WI38 (cell line): ENCODE measurements at regions not wholly inside any gene's neighbourhood (a gene's known extent, or its start where the extent isn't known, plus 50 kb on each side); places are given as distances from the start of the nearest gene placed in this dataset.

ENCODE experiments used
- H3K4me3 ChIP-seq: 2 replicates; pipeline ENCODE4 v1.5.1; 2011; ENCODE audit warnings: low read depth, mild to moderate bottlenecking, control low read depth, low read length
- TF ChIP-seq, protein P1 (sequence below): IDR thresholded peaks from 2 replicates; pipeline ENCODE4 v1.5.1; 2012; ENCODE audit warnings: low read depth, mild to moderate bottlenecking, control low read depth, low read length

DNA sequence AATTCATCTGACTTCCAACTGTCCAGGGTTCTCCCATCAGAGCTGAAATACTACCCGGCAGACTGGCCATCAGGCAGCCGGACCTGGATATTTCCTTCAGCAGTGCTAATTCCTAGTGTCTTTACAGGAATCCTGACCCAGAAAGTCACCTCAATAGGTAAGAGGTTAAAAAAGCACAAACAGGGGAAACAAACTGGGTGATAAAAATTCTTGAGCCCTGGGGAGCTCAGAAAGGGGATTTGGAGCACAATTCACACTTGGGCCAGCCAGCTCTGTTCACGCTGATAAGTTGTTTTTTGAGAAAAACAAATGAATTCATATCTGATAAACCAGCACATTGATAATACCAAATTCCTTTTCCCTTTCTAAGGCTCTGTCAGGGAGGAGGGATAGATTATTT is 104.0 kb downstream of the EDN1 start:
- TF ChIP-seq, protein P1, sequence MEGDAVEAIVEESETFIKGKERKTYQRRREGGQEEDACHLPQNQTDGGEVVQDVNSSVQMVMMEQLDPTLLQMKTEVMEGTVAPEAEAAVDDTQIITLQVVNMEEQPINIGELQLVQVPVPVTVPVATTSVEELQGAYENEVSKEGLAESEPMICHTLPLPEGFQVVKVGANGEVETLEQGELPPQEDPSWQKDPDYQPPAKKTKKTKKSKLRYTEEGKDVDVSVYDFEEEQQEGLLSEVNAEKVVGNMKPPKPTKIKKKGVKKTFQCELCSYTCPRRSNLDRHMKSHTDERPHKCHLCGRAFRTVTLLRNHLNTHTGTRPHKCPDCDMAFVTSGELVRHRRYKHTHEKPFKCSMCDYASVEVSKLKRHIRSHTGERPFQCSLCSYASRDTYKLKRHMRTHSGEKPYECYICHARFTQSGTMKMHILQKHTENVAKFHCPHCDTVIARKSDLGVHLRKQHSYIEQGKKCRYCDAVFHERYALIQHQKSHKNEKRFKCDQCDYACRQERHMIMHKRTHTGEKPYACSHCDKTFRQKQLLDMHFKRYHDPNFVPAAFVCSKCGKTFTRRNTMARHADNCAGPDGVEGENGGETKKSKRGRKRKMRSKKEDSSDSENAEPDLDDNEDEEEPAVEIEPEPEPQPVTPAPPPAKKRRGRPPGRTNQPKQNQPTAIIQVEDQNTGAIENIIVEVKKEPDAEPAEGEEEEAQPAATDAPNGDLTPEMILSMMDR = no peak
- no peak overlapping the region for H3K4me3 ChIP-seq

DNA sequence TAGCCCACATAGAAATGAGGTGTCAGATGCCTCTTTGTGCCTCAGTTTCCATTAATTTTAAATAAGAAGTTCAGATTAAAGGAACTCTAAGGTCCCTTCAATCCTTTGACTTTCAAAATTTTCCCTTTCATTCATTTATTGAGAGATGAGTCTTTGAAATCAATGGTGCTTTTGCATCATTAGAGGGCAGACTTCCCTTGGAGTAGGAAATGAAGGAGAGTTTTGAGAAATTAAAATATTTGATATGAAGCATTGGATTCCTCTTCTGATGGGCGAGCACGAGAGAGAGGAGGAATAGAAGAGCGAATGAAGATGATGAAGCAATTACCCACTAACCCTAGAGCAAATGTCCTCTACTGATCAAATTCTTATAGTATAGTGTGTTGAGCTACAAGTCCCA is 105.7 kb downstream of the EDN1 start:
- TF ChIP-seq, protein P1 = no peak
- H3K4me3 ChIP-seq = no peak overlapping the region

DNA sequence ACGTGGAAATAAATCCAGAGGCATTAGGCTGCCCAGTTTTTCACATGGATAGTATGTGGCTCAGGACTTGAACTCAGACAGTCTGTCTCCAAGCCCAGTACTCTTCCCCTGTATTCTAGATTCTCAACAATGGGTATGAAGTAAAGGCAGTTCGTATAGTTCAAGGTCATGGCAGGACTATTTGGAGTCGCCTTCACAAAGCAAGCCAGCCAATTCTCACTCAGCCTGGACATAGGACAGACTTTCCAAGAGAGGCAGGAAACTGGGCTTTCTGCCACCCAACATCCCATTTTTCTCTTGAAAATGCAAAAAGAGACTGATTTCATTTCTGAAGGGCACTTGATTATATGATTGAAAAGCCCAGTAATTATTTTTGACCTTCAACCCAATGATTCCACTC is 111.0 kb downstream of the EDN1 start:
- H3K4me3 ChIP-seq = no peak overlapping the region
- TF ChIP-seq, protein P1 = no peak

DNA sequence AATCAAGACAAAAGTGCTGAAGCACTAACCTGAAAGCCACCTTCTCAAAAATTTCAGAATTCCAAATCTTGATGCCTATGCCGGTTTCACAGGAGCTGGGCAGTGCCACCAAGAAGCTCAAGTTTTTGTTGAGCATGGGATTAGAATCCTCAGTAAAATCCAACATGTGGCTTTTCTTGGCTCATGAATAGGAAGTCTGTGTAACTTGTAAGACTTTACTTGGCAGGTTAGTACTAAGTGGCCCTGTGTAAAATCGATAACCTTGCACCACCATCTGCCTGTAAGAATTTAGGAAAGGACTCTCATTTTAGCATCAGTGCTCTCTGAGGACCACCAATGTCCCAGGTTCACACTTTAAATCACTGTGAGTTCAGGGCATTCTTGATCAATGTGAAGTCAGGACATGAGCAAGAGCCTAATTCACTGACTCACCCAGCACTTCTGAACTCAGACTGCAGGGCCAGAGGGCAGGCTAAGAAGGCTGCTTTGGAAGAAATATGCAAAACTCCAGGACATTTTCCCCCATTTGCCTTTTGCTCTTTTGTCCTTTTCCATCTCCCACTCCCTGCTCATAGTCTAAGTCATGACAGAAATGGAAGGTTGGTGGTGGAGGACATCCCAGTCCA is 113.2 kb downstream of the EDN1 start:
- TF ChIP-seq, protein P1 = no peak
- H3K4me3 ChIP-seq = no peak overlapping the region

DNA sequence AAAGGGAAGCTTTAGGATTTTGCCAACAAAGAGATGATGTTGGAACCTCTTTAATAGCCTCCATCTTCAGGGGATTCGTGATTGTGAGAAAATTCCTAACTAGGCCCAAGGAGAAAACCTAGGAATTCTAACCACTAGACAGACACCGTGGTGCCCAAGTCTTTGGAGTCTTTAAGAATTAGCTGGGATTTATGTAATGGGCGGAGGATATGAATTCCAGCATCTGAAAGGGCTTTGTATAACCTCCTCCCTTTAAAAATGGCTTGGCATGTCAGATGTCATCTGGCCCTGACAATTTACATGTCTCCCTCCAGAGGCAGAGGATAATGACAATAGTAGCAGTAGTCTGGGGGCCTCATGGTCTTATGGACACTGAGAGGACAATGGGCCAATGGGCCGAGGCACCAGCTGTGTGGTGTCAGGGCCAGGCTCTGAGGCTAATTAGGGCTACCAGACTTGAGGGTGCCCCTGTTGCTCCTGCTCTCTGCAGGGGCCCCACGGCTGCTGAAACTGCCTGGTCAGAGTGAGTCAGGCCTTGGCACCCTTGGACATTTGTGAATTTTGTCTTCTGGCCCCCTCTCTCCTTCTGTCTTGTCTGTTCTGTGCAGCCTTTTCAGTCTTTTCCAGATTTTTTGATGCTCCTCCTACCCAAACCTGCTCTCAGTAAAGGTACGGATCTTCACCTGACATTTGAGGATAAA is 113.9 kb downstream of the EDN1 start:
- H3K4me3 ChIP-seq = no peak overlapping the region
- TF ChIP-seq, protein P1 = no peak

DNA sequence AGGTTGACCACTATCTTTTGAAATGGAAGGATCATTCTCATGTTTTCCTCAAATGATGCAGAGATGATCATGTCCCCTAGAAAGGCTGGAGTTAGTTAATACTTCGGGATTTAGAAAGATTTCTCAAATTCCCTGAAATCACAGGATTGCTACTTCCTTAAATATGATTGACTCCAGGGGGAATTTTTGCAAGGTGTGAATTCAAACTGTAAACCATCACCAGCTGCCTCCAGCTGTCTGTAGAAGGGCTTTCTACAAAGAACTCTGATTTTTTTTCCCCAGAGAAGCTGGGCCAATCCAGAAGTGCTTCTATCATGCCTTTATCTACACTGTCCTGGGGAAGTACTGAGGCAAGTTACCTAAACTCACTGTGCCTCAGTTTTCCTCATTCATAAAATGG is 114.5 kb downstream of the EDN1 start:
- TF ChIP-seq, protein P1 = no peak
- no peak overlapping the region for H3K4me3 ChIP-seq

DNA sequence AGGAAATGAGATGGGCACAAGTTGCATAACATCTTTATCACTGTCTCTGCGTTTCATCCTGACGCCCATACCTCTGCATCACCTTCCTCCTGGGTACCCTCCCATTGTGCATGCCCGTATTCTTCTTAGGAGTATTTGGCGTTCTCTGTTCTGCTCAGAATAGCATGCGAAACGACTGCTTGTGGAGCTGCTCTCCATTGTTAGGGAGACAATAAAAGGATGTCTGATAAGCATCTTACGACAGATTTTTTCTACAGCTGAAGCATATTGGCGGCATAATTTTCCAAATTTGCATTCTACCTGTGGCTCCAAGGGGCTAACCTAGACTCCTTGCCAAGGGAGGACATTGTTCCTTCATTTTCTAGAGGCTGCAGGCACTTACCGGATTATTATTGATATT is 118.6 kb downstream of the EDN1 start:
- TF ChIP-seq, protein P1 = no peak

More for the DNA sequence above, 118.6 kb downstream of the EDN1 start:
- no peak overlapping the region for H3K4me3 ChIP-seq
